Sigmoid colon (tissue), 4 donors: ENCODE measurements at regions not wholly inside any gene's neighbourhood (a gene's known extent, or its start where the extent isn't known, plus 50 kb on each side); places are given as distances from the start of the nearest gene placed in this dataset.

Experiments used
- CTCF ChIP-seq, 4 experiments: fragments of 450-650 bp in 3 of 4; fragments of 200-600 bp in 1 of 4; IDR thresholded peaks; one replicate each; pipeline ENCODE4 v1.5.1; 2016 to 2019; ENCODE audit warnings: antibody characterized with exemption in 4 of 4, mild to moderate bottlenecking in 3 of 4, moderate library complexity in 2 of 4
- EP300 ChIP-seq, 4 donors: sonication (generic); formaldehyde crosslinking; IDR thresholded peaks; one replicate each; pipeline ENCODE4 v1.6.1; 2017; ENCODE audit warnings: antibody characterized with exemption in 4 of 4
- POLR2A ChIP-seq, 2 donors: fragments of 450-650 bp; IDR thresholded peaks; one replicate each; pipeline ENCODE4 v1.6.1; 2016; ENCODE audit warnings: antibody characterized with exemption in 2 of 2, mild to moderate bottlenecking in 2 of 2, moderate library complexity in 2 of 2
- POLR2AphosphoS5 ChIP-seq, 4 donors: sonication (generic); formaldehyde crosslinking; IDR thresholded peaks; one replicate each; pipeline ENCODE4 v1.6.1; 2017; ENCODE audit warnings: antibody characterized with exemption in 4 of 4

DNA sequence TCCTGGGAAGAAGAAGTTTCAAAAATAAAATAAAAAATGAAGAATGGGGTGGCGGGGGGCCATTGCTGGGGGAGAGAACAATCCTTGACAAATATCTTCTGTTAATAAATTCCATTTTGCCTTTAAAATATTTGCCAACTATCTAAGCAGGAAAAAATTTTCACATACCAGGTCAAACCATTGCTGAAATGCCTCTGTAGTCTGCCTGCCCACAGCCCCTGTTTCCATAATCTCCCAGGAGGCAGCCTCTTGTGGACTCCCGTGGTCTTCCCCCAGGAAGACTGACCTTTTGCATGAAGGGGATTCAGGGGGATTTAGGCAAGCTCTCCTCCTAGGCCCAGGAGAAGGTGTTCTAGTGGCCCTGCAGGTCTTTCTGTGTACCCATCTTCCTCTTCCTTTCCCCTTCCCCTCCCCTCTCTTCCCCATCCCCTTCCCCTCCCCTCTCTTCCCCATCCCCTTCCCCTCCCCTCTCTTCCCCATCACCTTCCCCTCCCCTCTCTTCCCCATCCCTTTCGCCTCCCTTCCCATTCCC, 61.0 kb downstream of the RPL37A start:
- TF ChIP-seq CTCF (IDR thresholded peaks at IDR 0.05) (no peak), EP300 (IDR thresholded peaks at IDR 0.05) (no peak), POLR2A (IDR thresholded peaks at IDR 0.05) (no peak), POLR2AphosphoS5 (IDR thresholded peaks at IDR 0.05) (no peak)
